Activated CD8-positive, alpha-beta memory T cell treated with anti-CD3 and anti-CD28 coated beads for 36 hours (primary cell): ENCODE measurements at regions not wholly inside any gene's neighbourhood (a gene's known extent, or its start where the extent isn't known, plus 50 kb on each side); places are given as distances from the start of the nearest gene placed in this dataset.

ENCODE experiments used
- CTCF ChIA-PET: fragments of 350-600 bp; sonication (Branson Sonifier 250); formaldehyde crosslinking; loops from one replicate; lab custom pipeline; 2021; ENCODE audit warnings: antibody characterized with exemption; lab: Charles Lee
- POLR2A ChIA-PET: fragments of 350-600 bp; sonication (Branson Sonifier 250); formaldehyde crosslinking; loops from one replicate; lab custom pipeline; 2021; ENCODE audit warnings: antibody characterized with exemption; lab: Charles Lee

- CTCF ChIA-PET = no interaction called here
Observed at GRCh38 chr16:13756411-13757140, 163.4 kb upstream of the ERCC4 start.

GRCh38 chr16:13766334-13766733 lies 153.6 kb upstream of the ERCC4 start:
- ChIA-PET POLR2A (no interaction called here), CTCF (no interaction called here)

More at GRCh38 chr16:13756411-13757140, 163.4 kb upstream of the ERCC4 start:
- POLR2A ChIA-PET = no interaction called here

GRCh38 chr16:13767215-13767614 lies 152.7 kb upstream of the ERCC4 start:
- POLR2A ChIA-PET = no interaction called here
- CTCF ChIA-PET = no interaction called here

- ChIA-PET CTCF (no interaction called here), POLR2A (no interaction called here)
Observed at GRCh38 chr16:13768471-13768870, 151.5 kb upstream of the ERCC4 start.

GRCh38 chr16:13770436-13770835 lies 149.5 kb upstream of the ERCC4 start:
- CTCF ChIA-PET = no interaction called here
- POLR2A ChIA-PET = no interaction called here

- CTCF ChIA-PET = no interaction called here
- POLR2A ChIA-PET = no interaction called here
Observed at GRCh38 chr16:13772782-13773181, 147.2 kb upstream of the ERCC4 start.

GRCh38 chr16:13779676-13780075 lies 140.3 kb upstream of the ERCC4 start:
- POLR2A ChIA-PET = no interaction called here
- CTCF ChIA-PET = no interaction called here

- ChIA-PET CTCF (no interaction called here), POLR2A (no interaction called here)
Observed at GRCh38 chr16:13780406-13781168, 139.4 kb upstream of the ERCC4 start.

GRCh38 chr16:13781169-13781564 lies 138.8 kb upstream of the ERCC4 start:
- ChIA-PET POLR2A (no interaction called here), CTCF (no interaction called here)

GRCh38 chr16:13781575-13782338 lies 138.2 kb upstream of the ERCC4 start:
- ChIA-PET POLR2A (no interaction called here), CTCF (no interaction called here)

GRCh38 chr16:13791095-13791494 lies 128.9 kb upstream of the ERCC4 start:
- ChIA-PET CTCF (no interaction called here), POLR2A (no interaction called here)

- ChIA-PET POLR2A (no interaction called here), CTCF (no interaction called here)
Observed at GRCh38 chr16:13793841-13794409, 126.0 kb upstream of the ERCC4 start.

- POLR2A ChIA-PET = no interaction called here
- CTCF ChIA-PET = no interaction called here
Observed at GRCh38 chr16:13795131-13795530, 124.8 kb upstream of the ERCC4 start.

GRCh38 chr16:13797718-13798117 lies 122.2 kb upstream of the ERCC4 start:
- ChIA-PET POLR2A (no interaction called here), CTCF (no interaction called here)

GRCh38 chr16:13798211-13798610 lies 121.7 kb upstream of the ERCC4 start:
- ChIA-PET POLR2A (no interaction called here), CTCF (no interaction called here)

- CTCF ChIA-PET = no interaction called here
- POLR2A ChIA-PET = no interaction called here
Observed at GRCh38 chr16:13803974-13804373, 116.0 kb upstream of the ERCC4 start.

GRCh38 chr16:13805951-13806350 lies 114.0 kb upstream of the ERCC4 start:
- CTCF ChIA-PET = no interaction called here
- POLR2A ChIA-PET = no interaction called here

- ChIA-PET POLR2A (no interaction called here), CTCF (no interaction called here)
Observed at GRCh38 chr16:13806671-13807070, 113.3 kb upstream of the ERCC4 start.

GRCh38 chr16:13808102-13808501 lies 111.9 kb upstream of the ERCC4 start:
- ChIA-PET POLR2A (no interaction called here), CTCF (interaction anchor here (0.6 kb wide), 1 partner anchor 402 kb away, joined by 3 read pairs; no protein-coding TSS in a partner anchor)

GRCh38 chr16:13809765-13810164 lies 110.2 kb upstream of the ERCC4 start:
- POLR2A ChIA-PET = no interaction called here
- CTCF ChIA-PET = no interaction called here
